ENCODE measurements at regions not wholly inside any gene's neighbourhood (a gene's known extent, or its start where the extent isn't known, plus 50 kb on each side); places are given as distances from the start of the nearest gene placed in this dataset.

- no peak for TF ChIP-seq CTCF (IDR thresholded peaks at IDR 0.05)
- no peak for TF ChIP-seq ZFX (IDR thresholded peaks at IDR 0.05; ENCODE audit: borderline replicate concordance)
Measured at GRCh38 chr22:45105281-45105702, 58.4 kb upstream of the NUP50 start.
